ENCODE measurements at regions not wholly inside any gene's neighbourhood (a gene's known extent, or its start where the extent isn't known, plus 50 kb on each side); places are given as distances from the start of the nearest gene placed in this dataset.

- TF ChIP-seq TAF1 (IDR thresholded peaks at IDR 0.05; ENCODE audit: borderline replicate concordance, insufficient read depth, low read length) (no peak), FOXP2 (optimal IDR thresholded peaks at IDR 0.05; ENCODE audit: borderline replicate concordance, extremely low read depth, extremely low read length, insufficient read depth) (no peak), SIN3A (IDR thresholded peaks at IDR 0.05; ENCODE audit: borderline replicate concordance, insufficient read depth, low read length) (no peak)
Observed at GRCh38 chr16:87125206-87126155, 191.7 kb downstream of the C16orf95 start.

DNA sequence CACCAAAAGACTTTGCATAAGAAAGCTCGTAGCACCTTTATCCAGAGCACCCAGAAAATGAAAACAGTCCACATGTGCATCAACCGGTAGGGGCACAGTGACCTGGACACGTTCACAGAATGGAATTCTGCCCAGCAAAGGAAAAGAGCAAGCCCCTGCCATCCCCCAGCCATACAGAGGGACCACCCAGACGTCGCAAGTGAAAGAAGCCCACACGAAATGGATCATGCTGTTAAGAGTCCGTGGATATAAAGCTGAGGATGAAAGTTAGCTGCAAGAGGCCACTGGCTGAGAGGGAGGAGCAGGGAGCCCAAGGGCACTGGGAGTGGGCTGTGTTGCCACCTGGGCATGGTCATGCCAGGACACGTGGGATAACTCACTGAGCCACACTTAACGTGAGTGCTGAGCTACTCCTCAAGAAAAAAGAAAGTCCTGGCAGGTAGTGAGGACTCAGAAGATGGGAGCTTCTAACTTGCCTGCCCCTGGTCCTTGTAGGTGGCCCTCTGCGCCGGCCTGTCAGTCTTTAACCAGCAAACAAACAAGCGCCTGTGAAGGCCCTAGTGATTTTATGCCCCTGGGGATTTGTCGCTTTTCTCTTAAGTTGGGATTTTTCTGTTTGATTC lies 190.7 kb downstream of the C16orf95 start:
- no peak for TF ChIP-seq REST (IDR thresholded peaks at IDR 0.05; ENCODE audit: insufficient read depth in 1 of 2, low read depth in 2 of 2, low read length in 2 of 2)
- TF ChIP-seq SIN3A (IDR thresholded peaks at IDR 0.05; ENCODE audit: borderline replicate concordance, insufficient read depth, low read length), result no peak
- TF ChIP-seq POLR2AphosphoS5 (IDR thresholded peaks at IDR 0.05; ENCODE audit: low read depth, low read length), result no peak
- no peak for TF ChIP-seq FOXP2 (optimal IDR thresholded peaks at IDR 0.05; ENCODE audit: borderline replicate concordance, extremely low read depth, extremely low read length, insufficient read depth)
- TF ChIP-seq TAF1 (IDR thresholded peaks at IDR 0.05; ENCODE audit: borderline replicate concordance, insufficient read depth, low read length), result no peak

- TF ChIP-seq TAF1 (IDR thresholded peaks at IDR 0.05; ENCODE audit: borderline replicate concordance, insufficient read depth, low read length) (no peak), SIN3A (IDR thresholded peaks at IDR 0.05; ENCODE audit: borderline replicate concordance, insufficient read depth, low read length) (no peak), POLR2AphosphoS5 (IDR thresholded peaks at IDR 0.05; ENCODE audit: low read depth, low read length) (no peak), REST (IDR thresholded peaks at IDR 0.05; ENCODE audit: insufficient read depth in 1 of 2, low read depth in 2 of 2, low read length in 2 of 2) (no peak), FOXP2 (optimal IDR thresholded peaks at IDR 0.05; ENCODE audit: borderline replicate concordance, extremely low read depth, extremely low read length, insufficient read depth) (no peak)
Observed at GRCh38 chr16:87127061-87127765, 190.0 kb downstream of the C16orf95 start.

DNA sequence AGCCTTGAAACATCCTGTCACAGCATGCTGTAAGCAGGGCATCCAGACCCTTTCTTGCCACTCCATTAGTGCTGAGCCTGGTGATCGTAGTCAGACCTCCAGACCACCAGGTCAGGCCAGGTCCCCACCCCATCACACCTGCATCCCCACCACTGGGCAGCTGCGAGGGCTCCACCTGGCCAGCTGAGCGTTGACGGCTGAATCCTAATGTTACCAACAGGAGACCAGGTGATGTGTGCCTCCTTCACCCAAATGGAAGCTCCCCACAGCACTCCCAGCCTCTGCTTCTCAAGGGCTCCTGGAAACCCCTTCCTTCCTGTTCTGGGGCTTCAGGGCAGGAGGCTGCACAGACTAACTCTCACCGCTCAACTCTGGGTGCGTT lies 189.4 kb downstream of the C16orf95 start:
- TF ChIP-seq REST (IDR thresholded peaks at IDR 0.05; ENCODE audit: insufficient read depth in 1 of 2, low read depth in 2 of 2, low read length in 2 of 2) (no peak), SIN3A (IDR thresholded peaks at IDR 0.05; ENCODE audit: borderline replicate concordance, insufficient read depth, low read length) (no peak), POLR2AphosphoS5 (IDR thresholded peaks at IDR 0.05; ENCODE audit: low read depth, low read length) (no peak), FOXP2 (optimal IDR thresholded peaks at IDR 0.05; ENCODE audit: borderline replicate concordance, extremely low read depth, extremely low read length, insufficient read depth) (no peak), TAF1 (IDR thresholded peaks at IDR 0.05; ENCODE audit: borderline replicate concordance, insufficient read depth, low read length) (no peak)

DNA sequence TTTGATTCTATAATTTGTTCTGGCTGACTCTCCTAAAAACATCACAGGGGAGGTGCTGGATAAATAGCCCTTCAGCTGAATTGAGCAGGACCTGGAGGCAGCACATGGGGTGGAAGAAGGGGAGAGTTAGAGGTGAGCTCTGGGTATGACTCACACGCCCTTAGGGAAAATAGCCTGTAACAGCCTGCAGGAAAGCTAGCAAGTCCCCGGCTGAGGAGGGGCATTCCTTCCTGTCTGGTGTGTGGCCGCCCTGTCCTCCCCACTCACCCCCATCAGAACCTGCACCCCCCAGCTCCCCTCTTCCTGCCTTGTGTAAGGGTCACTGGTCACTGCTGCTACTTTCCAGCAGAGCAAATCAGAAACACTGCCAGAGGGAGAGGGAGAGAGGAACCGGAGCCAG lies 187.4 kb downstream of the C16orf95 start:
- no peak for TF ChIP-seq TAF1 (IDR thresholded peaks at IDR 0.05; ENCODE audit: borderline replicate concordance, insufficient read depth, low read length)
- no peak for TF ChIP-seq SIN3A (IDR thresholded peaks at IDR 0.05; ENCODE audit: borderline replicate concordance, insufficient read depth, low read length)
- TF ChIP-seq FOXP2 (optimal IDR thresholded peaks at IDR 0.05; ENCODE audit: borderline replicate concordance, extremely low read depth, extremely low read length, insufficient read depth), result no peak
- TF ChIP-seq REST (IDR thresholded peaks at IDR 0.05; ENCODE audit: insufficient read depth in 1 of 2, low read depth in 2 of 2, low read length in 2 of 2), result no peak
- TF ChIP-seq POLR2AphosphoS5 (IDR thresholded peaks at IDR 0.05; ENCODE audit: low read depth, low read length), result no peak
